Hippocampal formation (tissue), 2 donors: ENCODE measurements at regions not wholly inside any gene's neighbourhood (a gene's known extent, or its start where the extent isn't known, plus 50 kb on each side); places are given as distances from the start of the nearest gene placed in this dataset.

Experiments used
- DNase-seq, 2 donors: peaks; one replicate each; lab custom pipeline; 2025; lab: John Stamatoyannopoulos, UW

DNA sequence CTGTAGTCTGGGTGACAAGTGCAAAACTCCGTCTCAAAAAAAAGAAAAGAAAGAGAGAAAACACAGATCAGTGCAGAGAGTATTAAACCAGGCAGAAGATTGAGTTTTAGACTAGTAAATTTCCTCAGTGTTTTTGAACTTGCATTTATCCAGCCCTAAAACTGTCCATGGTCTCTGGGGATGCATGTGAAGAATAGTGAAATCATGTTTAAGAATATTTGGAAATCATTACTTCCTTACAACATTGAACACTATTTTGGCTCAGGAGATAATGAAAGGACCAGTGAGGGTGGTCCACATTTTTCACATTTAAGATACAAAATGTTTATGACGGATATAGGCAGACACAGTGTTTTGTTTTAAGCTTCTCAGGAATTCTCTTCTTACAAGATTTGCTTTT is 195.8 kb upstream of the RASGEF1B start:
- DNase-seq: no peak

DNA sequence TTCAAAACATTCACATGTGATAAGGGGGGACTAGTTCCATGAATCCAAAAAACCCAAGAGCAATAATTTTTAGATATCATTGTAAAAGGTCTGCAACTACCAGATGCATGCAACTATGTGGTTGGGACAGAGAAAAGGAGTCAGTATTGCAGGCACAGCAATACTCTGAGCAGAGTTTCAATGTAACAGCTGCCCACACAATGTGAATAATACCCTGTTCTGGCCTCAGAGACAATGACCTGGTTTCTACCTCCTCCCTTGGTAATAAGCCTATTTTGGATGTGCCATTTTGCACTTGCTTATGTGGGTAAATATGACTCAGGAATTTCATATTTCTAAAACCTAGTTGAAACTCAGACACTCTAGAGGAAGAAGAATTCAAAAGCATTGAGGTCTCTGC is 194.8 kb upstream of the RASGEF1B start:
- DNase-seq: no peak

DNA sequence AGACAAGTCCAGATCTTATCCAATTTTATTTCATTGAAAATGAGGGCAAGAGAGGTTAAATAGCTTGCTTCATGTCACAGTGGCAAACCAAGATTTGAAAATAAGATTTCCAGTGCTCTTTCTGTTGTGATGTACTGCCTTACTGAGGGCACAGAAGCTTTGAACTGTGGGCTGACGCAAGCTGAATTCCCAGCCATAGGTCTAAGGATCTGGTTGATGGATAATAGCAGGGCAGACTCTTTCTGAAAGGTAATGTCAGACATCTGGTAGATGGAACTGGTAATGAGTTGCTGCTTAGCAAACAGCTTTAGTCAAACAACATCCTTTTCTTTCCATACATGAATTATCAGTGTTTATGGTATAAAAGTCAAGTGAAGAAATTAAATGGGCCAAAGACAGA is 193.9 kb upstream of the RASGEF1B start:
- DNase-seq: no peak

DNA sequence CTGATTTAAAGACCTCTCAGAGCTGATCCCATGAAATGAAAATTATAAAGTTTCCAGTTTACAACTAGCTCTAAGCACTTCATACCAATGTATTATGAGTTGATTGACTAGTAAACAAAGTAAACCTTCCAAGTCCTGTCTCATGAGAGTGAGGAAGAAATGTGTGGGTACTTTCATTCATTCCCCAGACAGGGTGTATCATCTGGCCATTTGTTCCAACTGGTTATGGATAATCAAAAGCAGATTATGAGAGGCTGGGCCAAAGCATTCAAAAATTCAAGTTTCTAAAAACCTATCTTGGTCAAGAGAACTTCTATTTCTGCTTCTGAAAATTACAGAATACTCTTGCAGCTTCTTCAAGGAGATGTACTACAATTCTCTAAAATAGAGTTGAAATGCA is 193.3 kb upstream of the RASGEF1B start:
- no peak for DNase-seq

DNA sequence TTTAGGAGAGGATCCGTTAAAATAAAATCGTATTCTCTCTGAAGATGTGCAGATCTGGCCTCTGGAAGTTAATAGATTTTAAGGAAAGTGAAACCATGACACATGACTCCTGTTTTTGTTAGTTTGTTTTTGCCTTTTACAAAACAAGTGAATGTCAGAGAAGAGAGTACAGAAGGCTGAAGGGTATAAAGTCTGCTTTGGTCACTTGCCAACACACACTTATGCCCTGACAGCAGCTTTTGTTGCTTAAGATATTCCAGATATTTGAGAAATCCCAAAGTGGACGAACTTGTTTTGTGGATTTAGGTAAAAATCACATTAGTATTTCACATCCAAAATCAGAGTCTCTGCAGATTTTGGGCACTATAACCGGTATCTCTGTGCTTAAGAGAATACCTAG is 192.4 kb upstream of the RASGEF1B start:
- DNase-seq: no peak

DNA sequence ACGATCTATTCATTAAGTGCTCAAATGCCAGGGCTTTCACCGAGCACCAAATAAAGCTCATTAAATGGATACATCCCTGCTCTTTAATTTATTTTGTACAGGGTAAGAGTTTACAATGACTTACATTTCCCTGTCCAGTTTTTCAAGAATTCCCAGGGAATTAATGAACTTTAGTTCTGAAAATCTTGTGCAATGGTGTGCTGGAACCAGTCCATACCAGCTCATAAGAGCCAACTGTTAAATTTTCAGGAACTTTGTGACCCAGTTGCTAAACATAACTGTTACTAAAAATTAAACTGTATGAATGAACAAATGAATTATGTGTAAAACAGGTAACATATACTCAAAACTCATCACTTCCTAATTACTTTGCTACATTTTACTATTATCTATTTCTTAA is 191.7 kb upstream of the RASGEF1B start:
- DNase-seq: no peak

DNA sequence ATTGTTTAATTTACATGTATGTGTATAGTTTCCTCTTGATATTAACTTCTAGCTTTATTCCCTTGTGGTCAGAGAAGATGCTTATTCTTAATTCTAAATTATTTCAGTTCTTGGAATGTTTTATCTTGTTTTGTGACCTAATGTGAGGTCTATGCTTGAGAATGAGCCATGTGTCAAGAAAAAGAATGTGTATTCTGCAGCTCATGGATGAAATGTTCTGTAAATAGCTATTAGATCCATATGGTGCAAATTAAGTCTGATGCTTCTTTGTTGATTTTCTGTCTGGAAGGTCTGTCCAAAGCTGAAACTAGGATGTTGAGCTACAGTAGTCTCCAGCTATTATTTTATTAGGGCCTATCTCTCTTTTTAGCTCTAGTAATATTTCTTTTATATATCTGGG is 187.3 kb upstream of the RASGEF1B start:
- no peak for DNase-seq

DNA sequence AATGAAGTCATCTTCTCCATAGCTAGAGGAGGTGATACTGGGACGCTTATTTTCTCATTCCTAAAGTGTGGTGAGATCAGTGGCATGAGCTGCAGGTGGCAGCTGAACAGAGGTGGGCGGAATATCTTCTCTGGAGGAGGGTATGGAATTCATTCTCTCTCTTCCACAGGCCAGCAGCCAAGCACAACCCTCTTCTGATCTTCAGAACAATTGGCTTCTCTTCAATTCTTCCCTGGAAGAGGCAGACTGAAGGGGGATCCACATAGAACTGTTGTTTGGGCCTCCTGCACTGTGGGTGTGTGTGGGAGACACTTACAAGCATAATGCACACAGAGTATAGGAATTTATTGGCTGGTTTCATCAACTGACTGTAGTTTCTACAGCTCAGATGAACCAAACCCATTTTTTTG is 180.4 kb upstream of the RASGEF1B start:
- peak; percentile 1 to 44 for DNase-seq

DNA sequence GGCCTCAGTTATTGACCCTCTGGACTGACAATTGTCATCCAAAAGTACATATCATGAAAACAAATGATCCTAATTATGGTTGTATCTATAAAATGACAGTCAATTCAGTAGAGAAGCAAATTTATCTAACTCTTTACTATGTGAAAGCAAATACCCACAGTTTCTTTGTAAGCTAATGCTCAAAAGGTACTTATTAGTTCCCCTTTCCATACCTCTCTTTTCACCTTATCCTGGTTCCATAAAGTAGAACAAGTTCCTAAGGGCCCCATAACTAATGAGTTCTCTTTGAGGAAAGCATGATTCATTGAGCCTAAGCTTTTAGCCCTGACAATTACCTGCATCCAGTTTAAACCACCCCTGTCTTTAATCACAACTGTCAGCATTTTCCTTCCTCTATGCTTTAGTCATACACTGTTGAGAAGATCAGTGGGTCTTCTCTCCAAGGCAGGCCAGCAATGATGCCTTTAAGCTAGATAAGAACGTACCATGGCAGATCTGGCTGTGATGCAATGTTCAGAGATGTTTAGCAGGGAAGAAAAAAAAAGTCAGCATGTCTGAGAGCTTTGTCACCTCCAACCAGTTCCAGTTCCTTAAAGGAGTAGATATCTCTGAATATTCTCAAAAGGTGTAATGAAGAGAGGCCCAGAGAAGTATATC is 179.7 kb upstream of the RASGEF1B start:
- no peak for DNase-seq

DNA sequence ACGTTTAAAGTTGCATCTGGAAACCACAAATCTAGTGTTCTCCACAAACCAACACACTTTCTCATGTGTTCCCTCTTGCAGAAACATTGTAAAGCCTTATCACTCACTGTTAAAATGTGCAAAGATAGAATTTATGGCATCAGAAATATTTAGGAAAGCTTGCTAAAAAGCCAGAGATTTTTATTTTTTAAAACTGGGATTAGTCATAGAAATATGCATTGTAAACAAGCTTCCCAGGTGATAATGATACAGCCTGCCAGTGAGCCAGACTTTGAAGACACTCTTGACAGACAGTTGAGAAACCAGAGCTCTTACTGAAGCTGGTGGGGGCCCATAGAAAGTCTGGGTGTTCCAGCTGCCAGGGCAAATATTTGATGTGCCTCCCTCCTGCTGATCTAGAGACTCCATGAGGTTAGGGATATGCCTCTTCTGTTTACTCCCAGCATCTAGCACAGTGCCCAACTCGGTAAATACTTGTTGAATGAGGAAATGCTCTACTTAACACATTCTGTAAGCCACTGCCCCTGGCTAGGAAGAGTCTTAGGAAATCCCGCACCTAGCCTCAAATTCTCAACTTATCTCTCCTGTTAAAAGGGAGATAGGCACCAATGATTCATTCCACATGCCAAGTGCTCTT is 179.0 kb upstream of the RASGEF1B start:
- no peak for DNase-seq

DNA sequence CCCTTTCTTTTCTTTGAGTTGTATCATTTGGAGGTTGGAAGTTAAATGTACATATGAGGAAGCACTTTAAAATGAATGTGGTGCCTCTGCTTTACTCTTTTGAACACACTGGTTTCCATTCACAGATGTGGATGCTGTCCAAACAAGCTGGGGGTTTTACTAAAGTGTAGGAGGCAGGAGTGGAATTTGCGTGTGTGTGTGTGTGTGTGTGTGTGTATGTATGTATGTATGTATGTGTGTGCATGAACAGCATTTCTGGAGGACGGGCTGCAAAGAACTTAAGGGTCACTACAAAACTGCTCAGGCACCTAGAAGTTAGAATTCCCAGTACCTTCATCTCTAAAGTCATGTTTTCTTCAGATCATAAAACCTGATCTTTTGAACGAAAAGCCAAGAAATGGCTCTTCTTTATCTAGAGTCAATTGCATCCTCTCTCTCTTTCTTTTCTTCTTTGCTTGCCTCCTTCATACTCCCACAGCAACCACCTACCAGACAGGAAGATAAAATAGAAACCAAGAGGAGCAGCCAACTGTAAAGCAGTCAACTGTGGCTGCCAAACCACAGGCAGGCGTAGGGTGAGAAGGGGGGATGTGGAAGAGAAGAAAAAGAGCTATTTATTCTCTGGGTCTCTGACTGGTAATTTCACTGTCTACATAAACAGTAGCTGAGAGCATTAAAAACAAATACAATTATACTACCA is 177.0 kb upstream of the RASGEF1B start:
- no peak for DNase-seq

DNA sequence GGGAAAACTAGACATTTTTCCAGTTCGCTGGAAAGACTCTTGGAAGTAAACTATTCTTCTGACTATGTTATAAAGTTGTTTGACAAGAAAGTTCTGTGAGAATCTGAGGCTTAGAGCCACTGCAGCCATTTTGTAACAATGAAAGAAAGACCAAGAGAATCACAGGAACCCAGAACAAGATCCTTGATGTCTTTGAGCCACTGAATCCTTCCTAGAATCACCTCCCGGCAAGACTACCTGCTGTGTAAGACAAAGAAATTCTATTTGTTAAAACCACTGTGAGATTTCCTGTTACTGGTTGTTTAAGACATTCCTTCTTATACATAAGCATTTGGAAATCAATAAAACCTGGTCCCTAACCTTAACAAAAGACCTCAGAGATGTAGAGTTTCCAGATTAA is 175.7 kb upstream of the RASGEF1B start:
- DNase-seq: no peak

DNA sequence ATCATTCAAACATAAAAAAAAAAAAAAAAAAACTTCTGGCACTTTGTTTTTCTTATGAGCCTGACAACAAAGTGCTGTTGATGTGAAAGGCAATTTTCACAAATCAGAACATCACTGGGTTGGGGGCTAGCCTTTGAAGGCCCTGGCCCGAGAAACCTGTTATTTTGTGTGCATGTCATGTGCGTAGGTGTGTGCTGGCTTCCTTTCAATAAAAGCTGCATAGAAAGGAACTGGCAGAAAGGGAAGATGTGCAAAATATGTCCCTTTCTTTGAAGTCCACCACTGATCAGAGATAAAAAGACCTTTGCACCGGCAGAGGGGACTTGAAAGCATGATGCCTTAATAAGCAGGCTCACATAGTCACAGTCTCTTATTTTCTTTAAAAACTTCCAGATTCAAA is 170.8 kb upstream of the RASGEF1B start:
- no peak for DNase-seq

DNA sequence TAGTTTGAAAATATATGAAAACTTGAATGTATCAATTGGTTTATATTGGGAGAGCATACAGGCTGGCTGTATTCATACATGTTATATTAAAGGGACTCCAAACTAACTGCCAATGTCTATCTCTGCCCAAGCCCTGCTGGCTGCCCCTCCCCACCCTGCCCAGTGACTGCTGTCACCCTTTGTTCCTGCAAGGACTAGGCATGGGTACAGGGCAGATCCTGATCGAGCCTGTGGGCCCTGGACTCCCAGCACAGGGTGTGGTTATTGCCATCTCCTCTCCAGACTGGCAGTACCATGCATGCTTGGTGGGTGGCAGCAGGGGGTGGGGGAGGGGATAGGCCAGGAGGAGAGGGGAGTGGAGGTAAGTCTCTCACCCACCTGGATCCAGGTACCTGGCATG is 167.5 kb upstream of the RASGEF1B start:
- no peak for DNase-seq

DNA sequence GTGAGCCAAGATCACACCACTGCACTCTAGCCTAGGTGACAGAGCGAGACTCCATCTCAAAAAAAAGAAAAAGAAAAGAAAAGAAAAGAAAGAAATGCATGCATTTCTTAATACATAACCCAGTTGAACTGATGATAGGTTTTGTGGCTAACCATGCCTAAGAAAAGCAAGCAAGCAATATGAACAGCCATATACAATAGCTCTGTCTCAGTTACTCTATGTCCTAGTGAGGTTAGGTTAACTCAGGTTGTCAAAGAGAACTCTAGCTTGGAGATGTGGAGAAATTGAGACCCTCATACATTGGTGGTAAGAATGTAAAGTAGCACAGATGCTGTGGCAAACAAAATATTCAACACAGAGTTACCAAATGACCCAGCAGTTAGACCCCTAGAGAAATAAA is 167.0 kb upstream of the RASGEF1B start:
- no peak for DNase-seq

DNA sequence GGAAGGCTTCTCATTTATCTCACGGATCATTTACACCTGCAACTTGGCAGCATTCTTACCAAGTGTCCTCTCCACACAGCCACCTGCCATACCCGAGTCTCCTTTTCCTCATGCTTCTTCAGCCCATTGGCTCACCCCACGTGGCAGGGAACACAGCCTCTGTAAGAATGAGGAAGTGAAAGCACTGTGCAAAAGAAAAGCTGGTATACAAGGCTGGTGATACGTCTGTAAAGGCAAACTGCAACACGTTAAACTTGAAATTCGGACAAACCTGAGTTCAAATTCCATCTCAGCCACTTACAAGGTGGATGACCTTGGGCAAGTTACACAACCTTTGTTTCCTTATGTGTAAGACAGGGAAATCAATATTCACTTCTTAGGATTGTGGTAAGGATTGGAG is 164.0 kb upstream of the RASGEF1B start:
- DNase-seq: peak; percentile 16 to 30

DNA sequence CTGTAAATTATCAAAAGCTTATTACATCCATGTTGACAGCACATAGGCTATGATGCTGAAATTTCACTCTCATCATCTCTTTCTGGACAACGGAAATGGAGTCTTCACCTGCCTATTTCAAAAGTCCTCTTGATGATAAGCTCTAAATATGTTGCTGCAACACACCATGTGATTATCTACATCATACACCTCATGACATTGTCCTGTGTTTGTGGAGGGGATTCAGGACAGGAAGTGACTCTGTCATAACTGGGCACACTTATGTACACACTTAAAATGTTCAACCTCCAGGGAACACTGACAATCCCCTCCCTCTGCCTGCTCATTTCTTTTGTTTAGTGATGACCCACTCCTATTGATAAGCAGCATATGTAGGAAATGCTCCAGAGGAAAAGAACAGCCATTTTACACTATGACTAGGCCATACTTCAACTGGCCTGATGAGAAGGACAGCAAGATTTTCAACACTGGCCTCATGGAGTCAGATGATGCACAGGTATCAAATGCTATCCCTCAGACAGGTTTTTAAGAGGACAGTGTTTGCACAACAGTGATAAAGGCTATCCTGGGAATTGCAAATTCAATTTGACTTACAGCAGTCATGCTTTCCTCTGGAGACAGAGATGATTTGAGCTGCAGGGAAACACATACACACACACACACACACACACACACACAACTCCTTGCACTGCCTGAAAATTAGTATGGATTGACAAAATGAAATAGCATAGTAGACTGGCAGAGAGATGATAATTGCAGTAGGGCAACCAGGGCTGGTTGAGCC is 163.3 kb upstream of the RASGEF1B start:
- no peak for DNase-seq

DNA sequence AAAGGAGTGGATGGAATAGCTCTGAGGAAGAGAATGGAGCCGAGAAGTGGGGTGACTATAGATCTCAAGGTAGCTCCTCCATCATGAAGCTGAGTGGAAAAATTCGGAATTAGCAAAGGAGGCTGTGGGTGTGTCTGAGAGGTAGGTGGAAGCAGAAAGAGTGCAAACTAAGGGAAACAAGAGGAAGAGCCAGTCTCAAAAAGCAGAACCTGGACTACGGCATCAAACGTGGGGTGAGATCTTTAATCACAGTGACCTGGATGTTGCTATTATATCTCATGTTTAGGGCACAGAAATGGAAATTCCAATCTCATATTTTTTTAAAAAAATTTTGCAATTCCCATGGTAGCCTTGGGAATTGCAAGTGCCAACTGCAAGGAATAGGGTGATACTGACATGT is 162.5 kb upstream of the RASGEF1B start:
- DNase-seq: no peak

DNA sequence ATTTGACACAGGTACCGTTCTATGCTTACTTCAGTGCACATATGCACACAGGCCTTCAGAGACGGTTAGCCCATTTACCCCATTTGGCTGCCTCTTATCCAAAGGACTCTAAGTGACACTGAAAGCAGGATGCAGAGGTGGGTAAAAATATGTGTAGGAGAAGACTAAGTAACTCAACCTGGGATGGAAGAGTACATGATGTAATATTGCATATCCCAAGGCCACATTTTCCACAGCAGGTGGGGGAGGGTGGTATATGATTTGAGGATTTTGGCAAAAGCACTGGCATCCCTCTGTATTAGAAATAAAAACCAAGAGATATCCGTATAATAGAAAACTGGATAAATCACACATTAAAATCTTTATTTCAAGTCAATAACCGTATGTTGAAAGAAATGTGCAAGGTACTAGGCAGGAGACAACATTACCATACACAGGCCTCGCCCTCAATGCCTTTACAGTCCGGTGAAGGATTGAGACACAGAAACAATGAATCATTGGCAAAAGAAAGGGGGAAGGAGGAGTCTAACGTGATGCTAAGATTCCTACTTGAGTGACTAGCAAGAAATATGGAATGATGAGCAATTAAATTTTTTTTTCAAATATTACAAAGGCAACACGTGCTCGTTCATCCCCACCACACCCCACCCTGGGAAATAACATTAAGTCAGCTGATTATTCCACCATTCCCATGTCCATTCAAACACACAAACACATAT is 161.0 kb upstream of the RASGEF1B start:
- DNase-seq: no peak

DNA sequence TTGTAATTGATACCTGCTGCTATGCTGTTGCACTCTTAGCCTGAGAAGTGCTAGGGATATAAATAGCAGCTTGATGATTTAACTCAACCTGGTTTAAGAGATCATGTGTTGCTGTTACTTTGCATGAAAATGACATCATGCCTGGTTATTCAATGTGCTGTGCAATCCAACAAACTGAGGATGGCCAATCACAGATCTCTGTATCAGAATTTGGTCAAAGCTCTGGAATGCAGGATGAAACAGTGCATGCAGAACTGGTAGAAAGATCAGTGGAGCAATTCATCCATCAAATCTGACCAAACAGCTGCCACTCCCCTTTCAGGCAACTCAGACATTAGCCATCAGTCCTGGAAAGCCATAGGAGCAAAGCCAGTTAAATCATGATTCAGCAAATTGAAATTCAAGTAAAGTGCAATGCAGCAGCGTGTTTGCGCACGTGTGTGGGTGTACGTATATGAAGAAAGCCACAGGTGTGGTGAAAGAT is 160.3 kb upstream of the RASGEF1B start:
- peak in 1 of 2 donors; percentile 23 for DNase-seq

DNA sequence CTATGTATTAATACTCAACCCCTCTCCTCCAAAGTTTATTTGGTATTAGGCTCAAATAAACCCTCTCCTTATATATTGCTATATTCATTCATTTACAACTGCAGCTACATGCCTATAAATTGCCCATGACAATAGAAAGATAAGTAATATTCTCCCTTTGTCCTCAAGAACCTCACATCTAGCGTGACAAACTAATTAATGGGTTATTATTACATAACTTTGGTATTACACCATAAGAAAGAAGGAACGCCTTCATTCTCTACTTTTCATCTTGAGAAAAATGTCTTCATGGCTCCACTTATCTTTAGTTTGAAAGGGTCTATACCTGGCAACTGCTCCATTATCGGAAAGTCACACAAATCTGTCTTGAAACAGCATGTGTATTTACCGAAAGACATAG is 157.7 kb upstream of the RASGEF1B start:
- no peak for DNase-seq

DNA sequence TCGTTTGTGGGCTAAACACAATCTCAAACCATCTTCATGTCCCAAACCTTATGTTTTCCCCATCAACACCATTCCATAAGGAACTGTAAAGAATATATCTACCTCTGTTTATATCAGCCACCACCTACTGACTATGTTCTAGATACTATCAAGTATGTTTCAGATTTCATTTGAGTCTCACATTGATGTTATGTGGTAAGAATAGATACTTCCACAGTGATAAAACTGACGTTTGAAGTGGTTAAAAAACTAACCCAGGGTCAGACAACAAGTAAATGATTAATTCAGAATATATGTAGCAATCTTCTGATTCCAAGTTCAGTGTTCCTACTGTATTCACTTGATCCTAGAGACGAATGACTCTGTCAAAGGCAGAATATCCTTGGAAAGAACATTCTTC is 156.8 kb upstream of the RASGEF1B start:
- no peak for DNase-seq
